Pancreas (tissue), 10 donors: ENCODE measurements at regions not wholly inside any gene's neighbourhood (a gene's known extent, or its start where the extent isn't known, plus 50 kb on each side); places are given as distances from the start of the nearest gene placed in this dataset.

Experiments used
- ATAC-seq, 4 donors: fragments of 200-7000 bp; cut with Tn5 transposase; one replicate each; pipeline versions ENCODE4 v1.8.0 to v1.9.1; 2020; ENCODE audit warnings: mild to moderate bottlenecking in 4 of 4, moderate library complexity in 4 of 4
- DNase-seq, 6 donors: peaks; one replicate each; pipeline ENCODE4 v3.0.0-alpha.2; 2020
- FAIRE-seq: peaks from 2 replicates; lab custom pipeline; 2012; peaks lifted over from hg19 to GRCh38; lab: Jason Lieb, UNC
- H3K27ac ChIP-seq, 4 donors: fragments of 200-600 bp; sonication (generic); 1 replicate in 3 of 4; 2 replicates in 1 of 4; pipeline versions ENCODE4 v1.5.0 to v1.8.0; 2020
- H3K27me3 ChIP-seq, 4 donors: fragments of 200-600 bp; one replicate each; pipeline ENCODE4 v1.8.0; 2021
- H3K36me3 ChIP-seq, 3 donors: fragments of 200-600 bp; sonication (generic) in 1 of 3; one replicate each; pipeline versions ENCODE4 v1.5.0 to v1.8.0; 2020 to 2021
- H3K4me1 ChIP-seq, 3 donors: fragments of 200-600 bp; one replicate each; pipeline ENCODE4 v1.8.0; 2021
- H3K4me3 ChIP-seq, 4 donors: fragments of 200-600 bp; sonication (generic) in 2 of 4; one replicate each; pipeline versions ENCODE4 v1.5.0 to v1.8.0; 2020 to 2021
- H3K9me3 ChIP-seq, 4 donors: fragments of 200-600 bp; one replicate each; pipeline ENCODE4 v1.8.0; 2021
- WGBS, 2 donors: extraction: QIAGEN DNeasy Blood & Tissue Kit; methylation state at CpG; one replicate each; pipeline ENCODE4 v1.1.7; 2013; 5-methylcytosine and 5-hydroxymethylcytosine counted together
- intact Hi-C, 3 donors: fragments of 100-400 bp; cut with DNase I; formaldehyde crosslinking; loops; one replicate each; pipeline versions ENCODE4 v1.11.1 to v1.14.2; 2022
- TF ChIP-seq, protein P1 (sequence below), 4 donors: fragments of 200-600 bp; sonication (generic) in 3 of 4; IDR thresholded peaks; one replicate each; pipeline versions ENCODE4 v1.5.0 to v1.8.0; 2021; ENCODE audit warnings: antibody characterized with exemption in 4 of 4
- donor health status: healthy with polysubstance abuse.
- donor health status: DM: no; HTN: no; CAD: no; lungs with moderate emphysema.
- donor health status: DM: no; HTN: no; CAD: no.
- donor health status: control.
- donor health status: control.
- donor health status: Bipolar disorder and iron deficiency.
- donor health status: DM: yes; HTN: yes; CAD: no.
- donor health status: DM: no; HTN: no; CAD: no.
- donor health status: DM: no; HTN: no; CAD: no.
- donor health status: DM: yes; HTN: yes; CAD: no.

DNA sequence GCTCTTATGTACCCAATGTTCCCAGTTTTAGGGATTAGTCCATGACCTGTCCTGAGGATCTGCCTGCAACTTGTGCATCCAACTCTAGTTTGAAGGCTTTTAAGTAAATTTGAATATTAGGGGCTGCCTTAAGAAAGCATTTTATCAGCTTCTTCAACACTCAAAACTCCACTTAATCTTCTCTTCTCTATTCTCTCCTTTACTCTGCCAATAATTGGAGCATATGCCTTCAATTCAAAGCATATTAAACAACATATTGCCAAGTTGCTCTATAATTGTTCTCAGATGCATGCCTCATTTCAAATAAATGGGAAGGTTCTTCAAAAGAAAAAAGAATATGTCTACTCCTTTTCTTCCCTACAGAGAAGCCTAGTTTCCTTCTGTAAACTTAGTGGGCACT is 84.8 kb upstream of the NCKAP5 start:
- H3K9me3 ChIP-seq = no peaks in the 10 kb centered on the region
- H3K27ac ChIP-seq = no peak overlapping the region
- TF ChIP-seq, protein P1, sequence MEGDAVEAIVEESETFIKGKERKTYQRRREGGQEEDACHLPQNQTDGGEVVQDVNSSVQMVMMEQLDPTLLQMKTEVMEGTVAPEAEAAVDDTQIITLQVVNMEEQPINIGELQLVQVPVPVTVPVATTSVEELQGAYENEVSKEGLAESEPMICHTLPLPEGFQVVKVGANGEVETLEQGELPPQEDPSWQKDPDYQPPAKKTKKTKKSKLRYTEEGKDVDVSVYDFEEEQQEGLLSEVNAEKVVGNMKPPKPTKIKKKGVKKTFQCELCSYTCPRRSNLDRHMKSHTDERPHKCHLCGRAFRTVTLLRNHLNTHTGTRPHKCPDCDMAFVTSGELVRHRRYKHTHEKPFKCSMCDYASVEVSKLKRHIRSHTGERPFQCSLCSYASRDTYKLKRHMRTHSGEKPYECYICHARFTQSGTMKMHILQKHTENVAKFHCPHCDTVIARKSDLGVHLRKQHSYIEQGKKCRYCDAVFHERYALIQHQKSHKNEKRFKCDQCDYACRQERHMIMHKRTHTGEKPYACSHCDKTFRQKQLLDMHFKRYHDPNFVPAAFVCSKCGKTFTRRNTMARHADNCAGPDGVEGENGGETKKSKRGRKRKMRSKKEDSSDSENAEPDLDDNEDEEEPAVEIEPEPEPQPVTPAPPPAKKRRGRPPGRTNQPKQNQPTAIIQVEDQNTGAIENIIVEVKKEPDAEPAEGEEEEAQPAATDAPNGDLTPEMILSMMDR (IDR thresholded peaks at IDR 0.05) = no peak
- DNase-seq (no peak), FAIRE-seq (no peak), ATAC-seq (no peak)
- H3K27me3 ChIP-seq = no peaks in the 10 kb centered on the region
- H3K4me1 ChIP-seq = no peaks in the 10 kb centered on the region
- H3K4me3 ChIP-seq = no peak overlapping the region
- intact Hi-C loops = no loop called here
- no peaks in the 10 kb centered on the region for H3K36me3 ChIP-seq

DNA sequence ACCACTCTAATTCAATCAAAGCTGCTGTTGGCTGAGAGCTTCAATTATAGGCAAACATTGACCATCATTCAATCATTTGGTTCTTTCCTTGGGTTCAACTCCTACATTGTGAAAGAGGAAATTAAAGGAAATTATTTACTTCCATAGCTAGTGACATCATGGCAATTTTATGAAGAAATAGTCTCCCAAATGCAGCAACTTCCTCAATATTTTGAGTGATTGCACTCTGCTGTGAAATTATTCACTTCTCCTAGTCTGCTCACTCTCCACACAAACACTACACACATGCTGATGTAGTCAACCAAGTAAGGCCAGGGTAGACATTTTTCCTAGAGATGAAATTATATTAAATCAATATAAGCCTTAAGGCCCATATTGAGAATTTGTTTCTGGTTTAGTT is 86.7 kb upstream of the NCKAP5 start:
- TF ChIP-seq, protein P1 (IDR thresholded peaks at IDR 0.05) = no peak
- Histone ChIP-seq H3K4me3 (no peak overlapping the region), H3K4me1 (no peaks in the 10 kb centered on the region), H3K9me3 (no peaks in the 10 kb centered on the region), H3K27me3 (no peaks in the 10 kb centered on the region), H3K27ac (no peak overlapping the region), H3K36me3 (no peaks in the 10 kb centered on the region)
- intact Hi-C loops = no loop called here
- FAIRE-seq (no peak), DNase-seq (no peak), ATAC-seq (no peak)

DNA sequence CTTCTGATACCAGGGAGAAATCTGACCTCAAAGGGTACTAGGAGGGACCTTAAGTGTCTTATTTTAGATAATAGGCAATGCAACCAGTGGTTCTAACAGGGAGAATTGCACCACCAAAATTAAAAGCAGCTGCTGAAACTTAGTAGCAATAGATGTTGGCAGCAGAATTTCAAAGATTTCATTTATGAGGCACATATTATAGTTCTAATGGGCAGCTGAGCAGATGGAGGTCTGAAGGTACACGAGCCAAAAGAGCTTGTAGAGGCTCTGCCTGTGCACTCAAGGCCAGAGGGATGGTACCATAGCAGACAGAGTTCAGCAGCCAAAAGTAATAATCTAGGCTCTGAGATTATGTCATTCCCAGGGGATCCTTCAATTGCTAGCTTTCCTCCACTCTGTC is 87.3 kb upstream of the NCKAP5 start:
- DNase-seq = no peak
- TF ChIP-seq, protein P1 (IDR thresholded peaks at IDR 0.05) = no peak
- Histone ChIP-seq H3K36me3 (no peaks in the 10 kb centered on the region), H3K27me3 (no peaks in the 10 kb centered on the region), H3K4me1 (no peaks in the 10 kb centered on the region), H3K27ac (no peak overlapping the region), H3K9me3 (no peaks in the 10 kb centered on the region), H3K4me3 (no peak overlapping the region)
- intact Hi-C loops = no loop called here
- FAIRE-seq = no peak
- no peak for ATAC-seq
- WGBS, 2 donors = 33 to 58% methylated on average over 1 of the region's 1 CpG

GRCh38 chr2:133657591-133657990 is 89.3 kb upstream of the NCKAP5 start:
- H3K9me3 ChIP-seq = no peaks in the 10 kb centered on the region
- DNase-seq (no peak), FAIRE-seq (no peak), ATAC-seq (no peak)
- TF ChIP-seq, protein P1 (IDR thresholded peaks at IDR 0.05) = no peak
- H3K27me3 ChIP-seq = no peaks in the 10 kb centered on the region
- intact Hi-C loops = no loop called here
- H3K27ac ChIP-seq = no peak overlapping the region
- H3K36me3 ChIP-seq = no peaks in the 10 kb centered on the region
- no peak overlapping the region for H3K4me3 ChIP-seq
- 73 to 86% methylated on average over 6 of the region's 6 CpGs for WGBS, 2 donors
- no peaks in the 10 kb centered on the region for H3K4me1 ChIP-seq

DNA sequence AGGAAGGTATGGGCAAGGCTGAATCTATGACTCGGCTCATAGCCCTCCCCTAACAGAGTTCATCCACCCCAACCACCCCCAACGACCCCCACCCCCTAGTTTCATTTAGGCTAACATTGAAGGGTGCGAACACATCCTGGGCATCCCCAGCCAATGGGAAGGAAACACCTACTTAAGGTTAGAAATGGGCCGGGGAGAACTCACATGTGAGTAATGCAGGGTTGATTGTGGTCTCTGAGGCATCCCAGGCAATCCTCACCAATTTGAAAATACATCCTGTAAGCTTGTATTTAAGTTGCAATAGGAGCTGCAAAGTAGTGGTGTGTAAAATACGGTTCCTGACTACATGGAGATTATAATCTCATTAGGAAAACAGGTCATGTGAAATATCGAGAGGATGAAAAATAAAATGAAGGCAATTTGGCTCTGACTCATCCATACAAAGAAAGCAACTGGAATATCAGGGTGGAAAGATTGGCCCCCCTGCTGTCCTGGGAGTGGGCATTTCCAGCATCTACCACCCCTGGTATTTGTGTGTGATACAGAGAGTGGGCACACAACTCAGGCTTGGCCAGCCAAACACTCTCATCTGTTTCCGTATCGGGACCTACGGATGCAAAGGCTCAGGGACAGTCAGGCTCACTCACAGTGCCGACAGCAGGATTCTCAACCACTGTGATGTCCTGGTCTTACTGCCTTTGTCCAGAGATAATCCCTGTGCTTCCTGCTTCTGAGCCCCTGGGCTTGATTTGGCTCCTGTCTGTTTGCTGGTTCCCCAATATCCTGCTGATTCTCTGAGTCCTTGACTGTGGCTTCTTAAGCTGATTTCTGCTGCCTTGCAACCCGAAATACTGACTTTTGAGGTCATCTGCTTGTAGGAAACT is 90.0 kb upstream of the NCKAP5 start:
- Histone ChIP-seq H3K27me3 (no peaks in the 10 kb centered on the region), H3K27ac (no peak overlapping the region), H3K4me3 (no peak overlapping the region), H3K9me3 (no peaks in the 10 kb centered on the region), H3K4me1 (no peaks in the 10 kb centered on the region), H3K36me3 (no peaks in the 10 kb centered on the region)
- DNase-seq (no peak), ATAC-seq (no peak), FAIRE-seq (no peak)
- WGBS, 2 donors = 64 to 72% methylated on average over 11 of the region's 11 CpGs
- intact Hi-C loops = no loop called here
- TF ChIP-seq, protein P1 (IDR thresholded peaks at IDR 0.05) = no peak
